OCI-LY7 (cell line): ENCODE measurements at regions not wholly inside any gene's neighbourhood (a gene's known extent, or its start where the extent isn't known, plus 50 kb on each side); places are given as distances from the start of the nearest gene placed in this dataset.
A peak's percentile ranks its signal among the peaks of the same experiment; 100 is the strongest.

Source experiments
- BruUV-seq: library from RNA; stranded (reverse); fragments of 400-500 nt; replicated peaks from 2 replicates; lab custom pipeline; 2021; lab: Mats Ljungman, UMichigan
- CTCF ChIA-PET: fragments of 300-600 bp; sonication (Branson Sonifier 250); formaldehyde crosslinking; loops from one replicate; lab custom pipeline; 2022; ENCODE audit warnings: antibody characterized with exemption; ENCODE audit not compliant: unreplicated experiment; lab: Charles Lee
- POLR2A ChIA-PET: fragments of 300-600 bp; sonication (Branson Sonifier 250); formaldehyde crosslinking; loops from one replicate; lab custom pipeline; 2022; ENCODE audit warnings: antibody characterized with exemption; lab: Charles Lee
- DNase-seq: peaks from one replicate; pipeline ENCODE4 v3.0.0-alpha.2; 2015; ENCODE audit warnings: low spot score
- H2AFZ ChIP-seq: fragments of 200-600 bp; sonication (generic), shearing (Covaris generic); 2 replicates; pipeline ENCODE4 v1.6.1; 2014; ENCODE audit warnings: mild to moderate bottlenecking, antibody characterized with exemption, low read length, moderate library complexity
- H3K27ac ChIP-seq: fragments of 200-600 bp; sonication (generic); 2 replicates; pipeline ENCODE4 v1.5.1; 2014; ENCODE audit warnings: mixed run types, low read depth, mild to moderate bottlenecking, moderate library complexity, low read length, inconsistent platforms; ENCODE audit not compliant: poor library complexity, severe bottlenecking
- H3K36me3 ChIP-seq: fragments of 200-600 bp; sonication (generic); 2 replicates; pipeline ENCODE4 v1.6.1; 2014; ENCODE audit warnings: mild to moderate bottlenecking, antibody characterized with exemption, low read length, moderate library complexity, mixed read lengths; ENCODE audit not compliant: insufficient read depth
- H3K4me1 ChIP-seq: fragments of 200-600 bp; sonication (generic); 2 replicates; pipeline ENCODE4 v1.5.1; 2014; ENCODE audit warnings: mild to moderate bottlenecking, low read length; ENCODE audit not compliant: insufficient read depth, poor library complexity, severe bottlenecking
- H3K4me2 ChIP-seq: fragments of 200-600 bp; sonication (generic); 2 replicates; pipeline ENCODE4 v1.6.1; 2014; ENCODE audit warnings: mild to moderate bottlenecking, low read length
- H3K4me3 ChIP-seq: fragments of 200-600 bp; sonication (generic); 2 replicates; pipeline ENCODE4 v1.5.1; 2014; ENCODE audit warnings: mild to moderate bottlenecking, low read depth, low read length; ENCODE audit not compliant: poor library complexity, severe bottlenecking
- H3K79me2 ChIP-seq: fragments of 200-600 bp; sonication (generic); 2 replicates; pipeline ENCODE4 v1.6.1; 2016; ENCODE audit warnings: low read depth, mild to moderate bottlenecking, low read length, moderate library complexity, mixed read lengths; ENCODE audit not compliant: insufficient read depth
- H3K9me2 ChIP-seq: fragments of 200-600 bp; sonication (generic); 2 replicates; pipeline ENCODE4 v1.6.1; 2016; ENCODE audit warnings: mild to moderate bottlenecking, low read length, mixed read lengths; ENCODE audit not compliant: insufficient read depth
- H3K9me3 ChIP-seq: fragments of 200-600 bp; sonication (generic); 2 replicates; pipeline ENCODE4 v1.6.1; 2014; ENCODE audit warnings: mild to moderate bottlenecking, mixed run types, low read length, mixed read lengths
- H4K20me1 ChIP-seq: fragments of 200-600 bp; sonication (generic); 2 replicates; pipeline ENCODE4 v1.6.1; 2014; ENCODE audit warnings: mild to moderate bottlenecking, antibody characterized with exemption, low read length, moderate library complexity, mixed read lengths; ENCODE audit not compliant: insufficient read depth
- EZH2phosphoT487 ChIP-seq: fragments of 200-600 bp; sonication (generic); IDR thresholded peaks from 2 replicates; pipeline ENCODE4 v1.6.1; 2018; ENCODE audit warnings: low read depth, borderline replicate concordance, mild to moderate bottlenecking, mixed run types, antibody characterized with exemption, low read length, moderate library complexity, mixed read lengths
- intact Hi-C: fragments of 100-400 bp; cut with micrococcal nuclease; formaldehyde crosslinking; loops from one replicate; pipeline ENCODE4 v1.10.0; 2022; ENCODE audit not compliant: unreplicated experiment
- TF ChIP-seq, protein P1 (sequence below): fragments of 200-600 bp; sonication (generic); conservative IDR thresholded peaks from 2 replicates; pipeline ENCODE4 v1.5.1; 2014; ENCODE audit warnings: mild to moderate bottlenecking, antibody characterized with exemption, low read length, moderate library complexity, mixed read lengths

DNA sequence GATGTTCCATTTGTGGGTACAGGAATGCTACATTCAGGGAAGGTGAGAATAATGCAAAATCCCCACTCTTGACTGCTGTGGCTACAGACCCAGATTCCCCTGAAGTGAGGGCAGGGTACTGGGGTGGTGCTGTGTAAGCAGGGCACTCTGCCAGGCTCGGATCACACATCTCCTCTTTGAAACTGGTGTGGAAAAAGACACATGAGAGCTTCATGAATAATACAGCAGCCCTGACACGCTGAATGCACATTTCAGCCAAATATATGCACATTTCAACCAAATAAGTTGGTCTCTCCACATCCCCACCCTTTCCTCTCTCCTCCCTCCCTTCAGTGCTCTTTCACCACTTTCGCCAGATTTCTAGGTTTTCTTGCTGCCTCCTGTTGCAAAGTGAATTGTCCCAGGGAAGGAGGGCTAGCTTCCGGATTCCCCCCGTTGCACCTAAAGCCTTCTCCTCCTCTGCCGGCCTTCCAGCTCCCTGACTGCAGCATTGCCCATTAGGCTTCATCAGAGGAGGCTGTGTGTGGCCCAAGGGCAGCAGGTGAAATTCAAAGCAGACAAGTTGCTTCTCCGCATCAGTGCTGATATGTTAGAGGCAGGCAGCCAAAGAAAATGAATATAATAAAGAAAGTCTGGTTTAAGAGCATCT is 118.2 kb upstream of the TMCC3 start:
- peak; percentile 74 for DNase-seq
- H2AFZ ChIP-seq, result peak overlapping the region; percentile 73
- CTCF ChIA-PET, result interaction anchor here (1.7 kb wide), 1 partner anchor 47 kb away, joined by 5 read pairs; no protein-coding TSS in a partner anchor
- H3K9me3 ChIP-seq, result peaks cover under 1% of the 10 kb centered on the region; the same call in 1 of the 2 replicates
- no peaks in the 10 kb centered on the region for H4K20me1 ChIP-seq
- TSS peak; percentile 30 for BruUV-seq
- POLR2A ChIA-PET, result interaction anchor here (0.6 to 2.7 kb wide), 9 partner anchors 10 to 471 kb away, joined by 3 to 27 read pairs (median 8); no protein-coding TSS in a partner anchor
- H3K79me2 ChIP-seq, result no peaks in the 10 kb centered on the region; the same call in 1 of the 2 replicates
- intact Hi-C loops, result loop anchor here (1.0 kb wide), 4 partner anchors 50 to 107 kb away; no protein-coding TSS in a partner anchor
- TF ChIP-seq EZH2phosphoT487, result no peak
- TF ChIP-seq, protein P1, sequence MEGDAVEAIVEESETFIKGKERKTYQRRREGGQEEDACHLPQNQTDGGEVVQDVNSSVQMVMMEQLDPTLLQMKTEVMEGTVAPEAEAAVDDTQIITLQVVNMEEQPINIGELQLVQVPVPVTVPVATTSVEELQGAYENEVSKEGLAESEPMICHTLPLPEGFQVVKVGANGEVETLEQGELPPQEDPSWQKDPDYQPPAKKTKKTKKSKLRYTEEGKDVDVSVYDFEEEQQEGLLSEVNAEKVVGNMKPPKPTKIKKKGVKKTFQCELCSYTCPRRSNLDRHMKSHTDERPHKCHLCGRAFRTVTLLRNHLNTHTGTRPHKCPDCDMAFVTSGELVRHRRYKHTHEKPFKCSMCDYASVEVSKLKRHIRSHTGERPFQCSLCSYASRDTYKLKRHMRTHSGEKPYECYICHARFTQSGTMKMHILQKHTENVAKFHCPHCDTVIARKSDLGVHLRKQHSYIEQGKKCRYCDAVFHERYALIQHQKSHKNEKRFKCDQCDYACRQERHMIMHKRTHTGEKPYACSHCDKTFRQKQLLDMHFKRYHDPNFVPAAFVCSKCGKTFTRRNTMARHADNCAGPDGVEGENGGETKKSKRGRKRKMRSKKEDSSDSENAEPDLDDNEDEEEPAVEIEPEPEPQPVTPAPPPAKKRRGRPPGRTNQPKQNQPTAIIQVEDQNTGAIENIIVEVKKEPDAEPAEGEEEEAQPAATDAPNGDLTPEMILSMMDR, result no peak; the same call in 1 of the 2 replicates
- no peaks in the 10 kb centered on the region; the same call in 1 of the 2 replicates for H3K36me3 ChIP-seq
- peak overlapping the region; percentile 92 for H3K4me2 ChIP-seq
- no peaks in the 10 kb centered on the region for H3K9me2 ChIP-seq
- peak overlapping the region; percentile 63 for H3K4me3 ChIP-seq
- H3K4me1 ChIP-seq, result peaks cover 66% of the 10 kb centered on the region
- H3K27ac ChIP-seq, result peak overlapping the region; percentile 97

DNA sequence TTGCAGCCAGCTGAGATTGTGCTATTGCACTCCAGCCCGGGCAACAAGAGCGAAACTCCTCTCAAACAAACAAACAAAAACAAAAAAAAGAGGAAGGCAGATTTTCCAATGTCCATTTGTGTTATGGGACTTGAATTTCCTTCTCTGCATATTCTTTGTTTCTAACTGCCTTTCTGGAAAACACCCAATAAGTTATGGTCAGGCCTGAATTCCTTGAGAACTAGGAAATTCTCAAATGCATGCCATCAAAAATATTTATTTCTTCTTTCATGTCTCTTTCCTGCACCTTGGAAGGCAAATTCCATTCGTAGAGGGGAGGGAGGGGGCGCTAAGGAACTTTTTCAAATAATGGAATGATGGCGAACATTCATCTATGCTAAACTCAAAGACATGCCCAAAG is 117.6 kb upstream of the TMCC3 start:
- Histone ChIP-seq H3K27ac (peak overlapping the region; percentile 97), H3K9me3 (no peaks in the 10 kb centered on the region), H2AFZ (peak overlapping the region; percentile 73; the same call in 1 of the 2 replicates), H3K4me2 (peak overlapping the region; percentile 92), H3K4me3 (peak overlapping the region; percentile 63), H3K36me3 (no peaks in the 10 kb centered on the region), H3K79me2 (no peaks in the 10 kb centered on the region; the same call in 1 of the 2 replicates), H4K20me1 (no peaks in the 10 kb centered on the region), H3K9me2 (no peaks in the 10 kb centered on the region), H3K4me1 (peaks cover 72% of the 10 kb centered on the region)
- DNase-seq, result no peak
- no TSS peak for BruUV-seq
- TF ChIP-seq EZH2phosphoT487, result no peak
- TF ChIP-seq, protein P1, result no peak; the same call in 1 of the 2 replicates
- POLR2A ChIA-PET, result interaction anchor here (0.6 to 2.7 kb wide), 6 partner anchors 28 to 472 kb away, joined by 4 to 27 read pairs (median 12); no protein-coding TSS in a partner anchor
- intact Hi-C loops, result loop anchor here (1.0 kb wide), 2 partner anchors 50 to 103 kb away; no protein-coding TSS in a partner anchor
- CTCF ChIA-PET, result no interaction called here
